IgD-negative memory B cell (primary cell): ENCODE measurements at regions not wholly inside any gene's neighbourhood (a gene's known extent, or its start where the extent isn't known, plus 50 kb on each side); places are given as distances from the start of the nearest gene placed in this dataset.
"Not testable (repeated sequence)": the region's sequence is repeated elsewhere in the genome, so short reads cannot be mapped to it uniquely, and the experiment has no call there.

Experiments
- H3K27ac Mint-ChIP-seq, 3 donors: one replicate each; pipeline ENCODE4 v1.8.0; 2020 to 2022; ENCODE audit warnings: mild to moderate bottlenecking in 3 of 3, mixed read lengths in 3 of 3, moderate library complexity in 1 of 3
- H3K27me3 Mint-ChIP-seq: one replicate; pipeline ENCODE4 v1.8.0; 2021; ENCODE audit warnings: mixed read lengths
- H3K36me3 Mint-ChIP-seq: one replicate; pipeline ENCODE4 v1.8.0; 2020; ENCODE audit warnings: mild to moderate bottlenecking, mixed read lengths
- H3K4me1 Mint-ChIP-seq, 3 donors: one replicate each; pipeline ENCODE4 v1.8.0; 2020 to 2022; ENCODE audit warnings: mixed read lengths in 3 of 3, mild to moderate bottlenecking in 1 of 3
- H3K4me3 Mint-ChIP-seq, 4 donors: one replicate each; pipeline ENCODE4 v1.8.0; 2020 to 2022; ENCODE audit warnings: mild to moderate bottlenecking in 4 of 4, mixed read lengths in 4 of 4, moderate library complexity in 3 of 4
- H3K9me3 Mint-ChIP-seq, 3 donors: one replicate each; pipeline ENCODE4 v1.8.0; 2020 to 2021; ENCODE audit warnings: mixed read lengths in 3 of 3, mild to moderate bottlenecking in 1 of 3

GRCh38 chr7:133132906-133133305 is 51.0 kb upstream of the CHCHD3 start:
- no peaks in the 10 kb centered on the region for H3K36me3 Mint-ChIP-seq
- H3K27ac Mint-ChIP-seq, result no peak overlapping the region

GRCh38 chr7:133134810-133135209 is 52.9 kb upstream of the CHCHD3 start:
- H3K4me3 Mint-ChIP-seq, result no peak overlapping the region
- H3K36me3 Mint-ChIP-seq, result no peaks in the 10 kb centered on the region
- no peak overlapping the region for H3K27ac Mint-ChIP-seq
- H3K4me1 Mint-ChIP-seq, result no peaks in the 10 kb centered on the region
- H3K9me3 Mint-ChIP-seq, result peaks cover 0 to 3% (median 0%) of the 10 kb centered on the region in 3 donors
- peaks cover 13% of the 10 kb centered on the region for H3K27me3 Mint-ChIP-seq

More at GRCh38 chr7:133132906-133133305, 51.0 kb upstream of the CHCHD3 start:
- peaks cover 13% of the 10 kb centered on the region for H3K27me3 Mint-ChIP-seq
- no peaks in the 10 kb centered on the region for H3K4me1 Mint-ChIP-seq
- peaks cover 0 to 3% (median 0%) of the 10 kb centered on the region in 3 donors for H3K9me3 Mint-ChIP-seq
- H3K4me3 Mint-ChIP-seq, result no peak overlapping the region

GRCh38 chr7:133135451-133135850 is 53.6 kb upstream of the CHCHD3 start:
- no peak overlapping the region for H3K27ac Mint-ChIP-seq
- H3K27me3 Mint-ChIP-seq, result peaks cover 13% of the 10 kb centered on the region
- H3K4me1 Mint-ChIP-seq, result no peaks in the 10 kb centered on the region
- no peak overlapping the region for H3K4me3 Mint-ChIP-seq
- H3K9me3 Mint-ChIP-seq, result peaks cover 0 to 3% (median 0%) of the 10 kb centered on the region in 3 donors
- no peaks in the 10 kb centered on the region for H3K36me3 Mint-ChIP-seq

- H3K27ac Mint-ChIP-seq, result peak overlapping the region in 1 of 3 donors; percentile 19
- H3K4me3 Mint-ChIP-seq, result no peak overlapping the region
- H3K9me3 Mint-ChIP-seq, result peaks cover 0 to 3% (median 0%) of the 10 kb centered on the region in 3 donors
- no peaks in the 10 kb centered on the region for H3K4me1 Mint-ChIP-seq
- peaks cover 14% of the 10 kb centered on the region for H3K27me3 Mint-ChIP-seq
- no peaks in the 10 kb centered on the region for H3K36me3 Mint-ChIP-seq
These were observed 57.5 kb upstream of the CHCHD3 start for GRCh38 chr7:133139350-133139749.

- H3K27me3 Mint-ChIP-seq, result peaks cover 17% of the 10 kb centered on the region
- no peak overlapping the region for H3K4me3 Mint-ChIP-seq
- H3K36me3 Mint-ChIP-seq, result no peaks in the 10 kb centered on the region
- no peaks in the 10 kb centered on the region for H3K4me1 Mint-ChIP-seq
- H3K27ac Mint-ChIP-seq, result no peak overlapping the region
- H3K9me3 Mint-ChIP-seq, result peaks cover 0 to 3% (median 0%) of the 10 kb centered on the region in 3 donors
These were observed 57.9 kb upstream of the CHCHD3 start for GRCh38 chr7:133139801-133140200.

- H3K4me1 Mint-ChIP-seq, result no peaks in the 10 kb centered on the region
- no peak overlapping the region for H3K27ac Mint-ChIP-seq
- H3K9me3 Mint-ChIP-seq, result peaks cover 0 to 3% (median 0%) of the 10 kb centered on the region in 3 donors
- H3K27me3 Mint-ChIP-seq, result peaks cover 14% of the 10 kb centered on the region
- no peak overlapping the region for H3K4me3 Mint-ChIP-seq
- peaks cover 1% of the 10 kb centered on the region for H3K36me3 Mint-ChIP-seq
These were observed 59.2 kb upstream of the CHCHD3 start for GRCh38 chr7:133140994-133141595.

GRCh38 chr7:133150760-133151159 is 68.9 kb upstream of the CHCHD3 start:
- Mint-ChIP-seq H3K27ac (no peak overlapping the region), H3K27me3 (peaks cover 3% of the 10 kb centered on the region), H3K36me3 (no peaks in the 10 kb centered on the region), H3K4me1 (no peaks in the 10 kb centered on the region), H3K9me3 (peaks cover 4 to 5% (median 4%) of the 10 kb centered on the region in 3 donors), H3K4me3 (no peak overlapping the region)

GRCh38 chr7:133152875-133153274 is 71.0 kb upstream of the CHCHD3 start:
- Mint-ChIP-seq H3K9me3 (peaks cover 4 to 5% (median 5%) of the 10 kb centered on the region in 3 donors), H3K4me3 (peak overlapping the region in 1 of 4 donors; percentile 53), H3K27ac (no peak overlapping the region), H3K36me3 (no peaks in the 10 kb centered on the region), H3K27me3 (peaks cover 3% of the 10 kb centered on the region), H3K4me1 (no peaks in the 10 kb centered on the region)

- H3K9me3 Mint-ChIP-seq, result peaks cover 3 to 5% (median 5%) of the 10 kb centered on the region in 3 donors
- H3K4me3 Mint-ChIP-seq, result no peak overlapping the region
- peaks cover 3% of the 10 kb centered on the region for H3K27me3 Mint-ChIP-seq
- no peak overlapping the region for H3K27ac Mint-ChIP-seq
- H3K36me3 Mint-ChIP-seq, result no peaks in the 10 kb centered on the region
- no peaks in the 10 kb centered on the region for H3K4me1 Mint-ChIP-seq
These were observed 73.3 kb upstream of the CHCHD3 start for GRCh38 chr7:133155146-133155545.

- H3K27ac Mint-ChIP-seq, result no peak overlapping the region
- H3K36me3 Mint-ChIP-seq, result no peaks in the 10 kb centered on the region
- no peaks in the 10 kb centered on the region for H3K4me1 Mint-ChIP-seq
- H3K27me3 Mint-ChIP-seq, result peaks cover 3% of the 10 kb centered on the region
- peaks cover 3 to 5% (median 5%) of the 10 kb centered on the region in 3 donors for H3K9me3 Mint-ChIP-seq
- no peak overlapping the region for H3K4me3 Mint-ChIP-seq
These were observed 73.8 kb upstream of the CHCHD3 start for GRCh38 chr7:133155642-133156041.

GRCh38 chr7:133157045-133157444 is 75.2 kb upstream of the CHCHD3 start:
- H3K4me1 Mint-ChIP-seq, result no peaks in the 10 kb centered on the region
- H3K27me3 Mint-ChIP-seq, result peaks cover 6% of the 10 kb centered on the region
- H3K4me3 Mint-ChIP-seq, result no peak overlapping the region
- H3K36me3 Mint-ChIP-seq, result no peaks in the 10 kb centered on the region
- no peak overlapping the region for H3K27ac Mint-ChIP-seq
- H3K9me3 Mint-ChIP-seq, result peaks cover 3 to 5% (median 5%) of the 10 kb centered on the region in 3 donors

GRCh38 chr7:133164498-133164897 is 82.6 kb upstream of the CHCHD3 start:
- Mint-ChIP-seq H3K27ac (no peak overlapping the region), H3K9me3 (no peaks in the 10 kb centered on the region), H3K27me3 (peaks cover 19% of the 10 kb centered on the region), H3K4me1 (peaks cover 0 to 4% (median 0%) of the 10 kb centered on the region in 3 donors), H3K4me3 (no peak overlapping the region), H3K36me3 (no peaks in the 10 kb centered on the region)

- Mint-ChIP-seq H3K9me3 (no peaks in the 10 kb centered on the region), H3K27ac (no peak overlapping the region), H3K4me3 (no peak overlapping the region), H3K4me1 (peaks cover 0 to 4% (median 0%) of the 10 kb centered on the region in 3 donors), H3K27me3 (peaks cover 21% of the 10 kb centered on the region), H3K36me3 (no peaks in the 10 kb centered on the region)
These were observed 83.1 kb upstream of the CHCHD3 start for GRCh38 chr7:133165001-133165400.

GRCh38 chr7:133165529-133165928 is 83.6 kb upstream of the CHCHD3 start:
- Mint-ChIP-seq H3K36me3 (no peaks in the 10 kb centered on the region), H3K9me3 (no peaks in the 10 kb centered on the region), H3K4me1 (peaks cover 0 to 4% (median 0%) of the 10 kb centered on the region in 3 donors), H3K27me3 (peaks cover 21% of the 10 kb centered on the region), H3K27ac (no peak overlapping the region), H3K4me3 (no peak overlapping the region)

- Mint-ChIP-seq H3K4me1 (peaks cover 0 to 4% (median 0%) of the 10 kb centered on the region in 3 donors), H3K27me3 (peaks cover 16% of the 10 kb centered on the region), H3K36me3 (no peaks in the 10 kb centered on the region), H3K9me3 (no peaks in the 10 kb centered on the region), H3K27ac (no peak overlapping the region), H3K4me3 (no peak overlapping the region)
These were observed 85.4 kb upstream of the CHCHD3 start for GRCh38 chr7:133167300-133167699.

- H3K4me1 Mint-ChIP-seq, H3K9me3 Mint-ChIP-seq, H3K36me3 Mint-ChIP-seq, H3K27ac Mint-ChIP-seq, H3K4me3 Mint-ChIP-seq: not testable (repeated sequence)
- peaks cover 11% of the 10 kb centered on the region for H3K27me3 Mint-ChIP-seq
These were observed 83.6 kb upstream of the EXOC4 start for GRCh38 chr7:133169167-133169822.
